HG03066 (cell line): ENCODE measurements at regions not wholly inside any gene's neighbourhood (a gene's known extent, or its start where the extent isn't known, plus 50 kb on each side); places are given as distances from the start of the nearest gene placed in this dataset.
"Not testable (repeated sequence)": the region's sequence is repeated elsewhere in the genome, so short reads cannot be mapped to it uniquely, and the experiment has no call there.

Source experiments
- ATAC-seq: cut with Tn5 transposase; IDR thresholded peaks from one replicate; pipeline ENCODE4 v1.9.1; 2021; ENCODE audit warnings: low read depth; ENCODE audit not compliant: unreplicated experiment

- ATAC-seq: no peak
Measured at GRCh38 chr1:73326663-73327062, 871.3 kb downstream of the LRRIQ3 start.

- ATAC-seq: no peak
Measured at GRCh38 chr1:73310797-73311381, 887.1 kb downstream of the LRRIQ3 start.

GRCh38 chr1:73306899-73307555, 890.9 kb downstream of the LRRIQ3 start:
- no peak for ATAC-seq

GRCh38 chr1:73273886-73274285, 924.1 kb downstream of the LRRIQ3 start:
- no peak for ATAC-seq

GRCh38 chr1:73245196-73245595, 952.8 kb downstream of the LRRIQ3 start:
- not testable (repeated sequence) for ATAC-seq

GRCh38 chr1:73218995-73219546, 936.7 kb upstream of the NEGR1 start:
- no peak for ATAC-seq

GRCh38 chr1:73205294-73205973, 923.1 kb upstream of the NEGR1 start:
- no peak for ATAC-seq

GRCh38 chr1:73197972-73198371, 915.6 kb upstream of the NEGR1 start:
- no peak for ATAC-seq

GRCh38 chr1:73194965-73195364, 912.6 kb upstream of the NEGR1 start:
- no peak for ATAC-seq

- ATAC-seq: not testable (repeated sequence)
Measured at GRCh38 chr1:73183581-73183980, 901.2 kb upstream of the NEGR1 start.

- no peak for ATAC-seq
Measured at GRCh38 chr1:73181190-73181540, 898.8 kb upstream of the NEGR1 start.

GRCh38 chr1:73180397-73181189, 898.3 kb upstream of the NEGR1 start:
- ATAC-seq: no peak

GRCh38 chr1:73176902-73177301, 894.6 kb upstream of the NEGR1 start:
- no peak for ATAC-seq

GRCh38 chr1:73167009-73167657, 884.8 kb upstream of the NEGR1 start:
- no peak for ATAC-seq

GRCh38 chr1:73162564-73162963, 880.2 kb upstream of the NEGR1 start:
- ATAC-seq: no peak

- ATAC-seq: no peak
Measured at GRCh38 chr1:73161418-73161817, 879.1 kb upstream of the NEGR1 start.

- ATAC-seq: no peak
Measured at GRCh38 chr1:73160759-73161158, 878.4 kb upstream of the NEGR1 start.

GRCh38 chr1:73144311-73144710, 862.0 kb upstream of the NEGR1 start:
- no peak for ATAC-seq

- no peak for ATAC-seq
Measured at GRCh38 chr1:73136975-73137374, 854.6 kb upstream of the NEGR1 start.

GRCh38 chr1:73106931-73107330, 824.6 kb upstream of the NEGR1 start:
- ATAC-seq: no peak
